ENCODE measurements at regions not wholly inside any gene's neighbourhood (a gene's known extent, or its start where the extent isn't known, plus 50 kb on each side); places are given as distances from the start of the nearest gene placed in this dataset.

- no peak for TF ChIP-seq SP2 (IDR thresholded peaks at IDR 0.05; ENCODE audit: extremely low read depth, low read depth, low read length, poor library complexity, severe bottlenecking)
- no peak for TF ChIP-seq RBM39 (optimal IDR thresholded peaks at IDR 0.05; ENCODE audit: low read depth, low read length)
- TF ChIP-seq ZNF644 (tag; IDR thresholded peaks at IDR 0.05; ENCODE audit: low read depth) = no peak
- no peak for TF ChIP-seq C11orf30 (IDR thresholded peaks at IDR 0.05; ENCODE audit: low read depth)
- no peak for TF ChIP-seq EZH2 (IDR thresholded peaks at IDR 0.05; ENCODE audit: borderline replicate concordance, low read depth, low read length)
- TF ChIP-seq ZNF12 (CRISPR knock-in tag; IDR thresholded peaks at IDR 0.05) = no peak
- no peak for TF ChIP-seq SNAPC5 (CRISPR knock-in tag; IDR thresholded peaks at IDR 0.05)
Measured at GRCh38 chr3:118713502-118714207, 321.0 kb downstream of the IGSF11 start (continued).

- Histone ChIP-seq H3K4me2 (ENCODE audit: insufficient read depth, low read length) (no peak overlapping the region), H3K9me3 (replicated peaks; ENCODE audit: control insufficient read depth, insufficient read depth, low read depth, low read length) (no peaks in the 10 kb centered on the region), H3K36me3 (ENCODE audit: control insufficient read depth, insufficient read depth, low read length) (no peaks in the 10 kb centered on the region), H4K20me1 (replicated peaks; ENCODE audit: control insufficient read depth, insufficient read depth, low read length) (no peaks in the 10 kb centered on the region), H3K27me3 (ENCODE audit: control insufficient read depth in 2 of 2, insufficient read depth in 2 of 2, low read length in 2 of 2) (no peaks in the 10 kb centered on the region), H3K4me1 (replicated peaks in 1 of 2; ENCODE audit: control insufficient read depth in 2 of 2, insufficient read depth in 2 of 2, low read length in 2 of 2) (no peaks in the 10 kb centered on the region), H3K9ac (ENCODE audit: insufficient read depth in 1 of 2, low read depth in 2 of 2, low read length in 2 of 2) (no peak overlapping the region), H3K9me1 (ENCODE audit: control insufficient read depth, insufficient read depth, low read length) (no peaks in the 10 kb centered on the region), H3K27ac (ENCODE audit: extremely low read depth, low read depth, low read length) (no peak overlapping the region), H3K79me2 (ENCODE audit: control insufficient read depth, insufficient read depth, low read length) (no peaks in the 10 kb centered on the region), H3K4me3 (no peak overlapping the region), H2AFZ (ENCODE audit: low read depth, low read length) (no peak overlapping the region)
- DNase-seq (ENCODE audit: extremely low read depth in 1 of 4, low spot score in 3 of 4) (no peak), FAIRE-seq (no peak), ATAC-seq (no peak)
- ChIA-PET POLR2A (no interaction called here), CTCF (ENCODE audit: low intra/inter-chr PET ratio) (no interaction called here)
- intact Hi-C loops (cut with micrococcal nuclease) = no loop called here
- BruUV-seq (replicated peaks) = no TSS peak
- in situ Hi-C loops (cut with MboI) = no loop called here
- WGBS (ENCODE audit: insufficient coverage, low coverage, missing lambda C conversion rate) = 17% methylated on average over 1 of the region's 2 CpGs
- TF ChIP-seq ZKSCAN1 (IDR thresholded peaks at IDR 0.05; ENCODE audit: low read depth, low read length) (no peak), ZBTB2 (IDR thresholded peaks at IDR 0.05) (no peak), HDAC2 (IDR thresholded peaks at IDR 0.05) (no peak), TEAD2 (tag; IDR thresholded peaks at IDR 0.05) (no peak), KLF13 (tag; IDR thresholded peaks at IDR 0.05; ENCODE audit: borderline replicate concordance, low read depth) (no peak), ZNF174 (CRISPR knock-in tag; IDR thresholded peaks at IDR 0.05) (no peak), MTA3 (IDR thresholded peaks at IDR 0.05; ENCODE audit: borderline replicate concordance) (no peak), RBFOX2 (IDR thresholded peaks at IDR 0.05; ENCODE audit: low read depth, low read length) (no peak), ZNF778 (CRISPR knock-in tag; IDR thresholded peaks at IDR 0.05) (no peak), POLR2H (tag; IDR thresholded peaks at IDR 0.05; ENCODE audit: low read depth) (no peak)
- TF ChIP-seq, protein P1, sequence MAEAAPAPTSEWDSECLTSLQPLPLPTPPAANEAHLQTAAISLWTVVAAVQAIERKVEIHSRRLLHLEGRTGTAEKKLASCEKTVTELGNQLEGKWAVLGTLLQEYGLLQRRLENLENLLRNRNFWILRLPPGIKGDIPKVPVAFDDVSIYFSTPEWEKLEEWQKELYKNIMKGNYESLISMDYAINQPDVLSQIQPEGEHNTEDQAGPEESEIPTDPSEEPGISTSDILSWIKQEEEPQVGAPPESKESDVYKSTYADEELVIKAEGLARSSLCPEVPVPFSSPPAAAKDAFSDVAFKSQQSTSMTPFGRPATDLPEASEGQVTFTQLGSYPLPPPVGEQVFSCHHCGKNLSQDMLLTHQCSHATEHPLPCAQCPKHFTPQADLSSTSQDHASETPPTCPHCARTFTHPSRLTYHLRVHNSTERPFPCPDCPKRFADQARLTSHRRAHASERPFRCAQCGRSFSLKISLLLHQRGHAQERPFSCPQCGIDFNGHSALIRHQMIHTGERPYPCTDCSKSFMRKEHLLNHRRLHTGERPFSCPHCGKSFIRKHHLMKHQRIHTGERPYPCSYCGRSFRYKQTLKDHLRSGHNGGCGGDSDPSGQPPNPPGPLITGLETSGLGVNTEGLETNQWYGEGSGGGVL (CRISPR knock-in tag; IDR thresholded peaks at IDR 0.05) = no peak
- TF ChIP-seq, protein P2, sequence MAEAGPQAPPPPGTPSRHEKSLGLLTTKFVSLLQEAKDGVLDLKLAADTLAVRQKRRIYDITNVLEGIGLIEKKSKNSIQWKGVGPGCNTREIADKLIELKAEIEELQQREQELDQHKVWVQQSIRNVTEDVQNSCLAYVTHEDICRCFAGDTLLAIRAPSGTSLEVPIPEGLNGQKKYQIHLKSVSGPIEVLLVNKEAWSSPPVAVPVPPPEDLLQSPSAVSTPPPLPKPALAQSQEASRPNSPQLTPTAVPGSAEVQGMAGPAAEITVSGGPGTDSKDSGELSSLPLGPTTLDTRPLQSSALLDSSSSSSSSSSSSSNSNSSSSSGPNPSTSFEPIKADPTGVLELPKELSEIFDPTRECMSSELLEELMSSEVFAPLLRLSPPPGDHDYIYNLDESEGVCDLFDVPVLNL (CRISPR knock-in tag; IDR thresholded peaks at IDR 0.05; ENCODE audit: low read depth) = no peak
Measured at GRCh38 chr3:118714800-118715199, 319.8 kb downstream of the IGSF11 start.

Measured in K562 (cell line).